ENCODE measurements at regions not wholly inside any gene's neighbourhood (a gene's known extent, or its start where the extent isn't known, plus 50 kb on each side); places are given as distances from the start of the nearest gene placed in this dataset.

DNA sequence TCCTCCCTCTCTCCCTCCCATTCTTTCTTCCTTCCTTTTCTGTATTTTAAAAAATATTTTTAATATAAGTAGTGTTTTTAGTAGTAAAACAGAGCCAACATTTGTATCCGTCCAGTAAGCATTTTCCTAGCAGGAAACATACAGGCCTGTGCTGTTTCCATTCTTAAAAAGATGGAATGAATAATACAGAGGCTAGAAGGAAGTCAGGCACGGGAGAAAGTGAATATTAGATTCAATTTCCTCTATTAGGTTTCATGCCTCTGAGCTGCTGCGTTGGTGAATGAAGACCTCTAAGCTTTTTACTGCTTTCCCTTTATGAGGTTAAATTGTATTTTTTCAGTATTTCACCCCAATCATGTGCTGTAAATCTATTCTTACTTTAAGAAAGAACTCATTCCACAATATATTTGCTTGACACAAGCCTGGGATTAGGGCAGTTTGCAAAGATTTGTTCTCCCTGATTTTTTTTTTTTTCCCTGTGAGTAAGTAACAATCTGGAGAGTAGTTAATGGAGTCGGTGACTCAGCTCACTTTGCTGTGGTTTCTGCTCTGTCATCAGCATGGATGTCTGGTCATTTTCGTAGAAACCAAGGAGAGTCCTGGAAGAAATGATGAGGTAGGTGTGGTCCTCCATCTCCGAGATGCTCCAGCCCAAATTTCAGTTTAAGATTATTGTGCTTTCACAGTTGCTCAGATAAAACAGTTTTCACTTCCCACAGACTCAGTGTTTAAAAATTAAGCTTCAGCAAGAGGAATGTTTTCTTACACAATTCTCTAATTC lies 76.1 kb upstream of the PITRM1 start:
- DNase-seq = no peak

DNA sequence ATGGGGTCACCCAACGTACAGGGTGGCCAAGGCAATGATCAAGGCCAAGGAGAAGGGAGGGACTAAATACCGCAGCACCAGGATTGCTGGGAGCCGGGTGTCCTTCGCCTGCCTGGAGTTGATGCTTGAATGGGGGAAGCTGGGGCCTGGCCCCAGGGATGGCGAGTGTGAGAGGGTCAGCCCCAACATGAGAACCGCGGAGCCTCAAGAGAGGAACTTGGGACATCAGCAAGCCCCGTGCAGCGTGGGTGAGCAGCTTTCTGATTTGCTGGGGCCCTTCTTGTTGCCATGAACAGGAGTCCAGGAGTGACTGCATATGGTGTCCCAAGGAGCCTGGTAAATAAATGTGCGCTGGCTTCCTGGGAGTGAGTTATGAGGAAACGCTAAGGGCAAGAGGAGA lies 72.8 kb upstream of the PITRM1 start:
- no peak for DNase-seq

GRCh38 chr10:3241967-3242650 lies 69.5 kb upstream of the PITRM1 start:
- DNase-seq = no peak

DNA sequence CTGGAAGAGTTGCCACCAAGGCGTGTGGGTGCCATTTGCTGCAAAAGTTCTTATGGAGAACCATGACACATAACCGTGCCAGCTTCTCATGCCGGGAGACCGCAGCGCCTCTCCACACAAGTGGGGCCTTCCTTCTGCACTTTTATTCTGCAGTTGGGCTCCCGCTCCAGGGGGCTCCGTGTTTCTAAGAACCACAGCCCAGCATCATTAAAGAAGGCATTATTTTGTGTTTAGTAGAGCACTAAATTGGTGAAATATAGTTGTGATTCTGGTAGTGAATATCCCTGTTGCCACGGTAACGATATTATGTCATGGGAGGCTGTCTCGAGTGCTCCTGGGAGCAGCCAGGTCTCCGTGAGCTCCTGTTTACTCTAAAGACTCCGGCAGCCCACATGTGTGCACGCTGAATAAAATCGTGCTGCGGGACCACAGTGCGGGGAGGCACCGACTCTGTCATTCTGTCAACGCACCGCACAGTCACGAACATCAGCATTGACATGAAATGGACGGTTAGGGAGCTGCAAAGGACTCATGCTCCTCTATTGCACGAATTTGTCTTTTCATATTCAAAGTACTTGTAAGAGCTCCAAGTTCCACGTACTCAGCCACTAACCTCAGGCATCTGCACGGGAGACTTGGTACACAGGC lies 68.8 kb upstream of the PITRM1 start:
- DNase-seq = no peak

DNA sequence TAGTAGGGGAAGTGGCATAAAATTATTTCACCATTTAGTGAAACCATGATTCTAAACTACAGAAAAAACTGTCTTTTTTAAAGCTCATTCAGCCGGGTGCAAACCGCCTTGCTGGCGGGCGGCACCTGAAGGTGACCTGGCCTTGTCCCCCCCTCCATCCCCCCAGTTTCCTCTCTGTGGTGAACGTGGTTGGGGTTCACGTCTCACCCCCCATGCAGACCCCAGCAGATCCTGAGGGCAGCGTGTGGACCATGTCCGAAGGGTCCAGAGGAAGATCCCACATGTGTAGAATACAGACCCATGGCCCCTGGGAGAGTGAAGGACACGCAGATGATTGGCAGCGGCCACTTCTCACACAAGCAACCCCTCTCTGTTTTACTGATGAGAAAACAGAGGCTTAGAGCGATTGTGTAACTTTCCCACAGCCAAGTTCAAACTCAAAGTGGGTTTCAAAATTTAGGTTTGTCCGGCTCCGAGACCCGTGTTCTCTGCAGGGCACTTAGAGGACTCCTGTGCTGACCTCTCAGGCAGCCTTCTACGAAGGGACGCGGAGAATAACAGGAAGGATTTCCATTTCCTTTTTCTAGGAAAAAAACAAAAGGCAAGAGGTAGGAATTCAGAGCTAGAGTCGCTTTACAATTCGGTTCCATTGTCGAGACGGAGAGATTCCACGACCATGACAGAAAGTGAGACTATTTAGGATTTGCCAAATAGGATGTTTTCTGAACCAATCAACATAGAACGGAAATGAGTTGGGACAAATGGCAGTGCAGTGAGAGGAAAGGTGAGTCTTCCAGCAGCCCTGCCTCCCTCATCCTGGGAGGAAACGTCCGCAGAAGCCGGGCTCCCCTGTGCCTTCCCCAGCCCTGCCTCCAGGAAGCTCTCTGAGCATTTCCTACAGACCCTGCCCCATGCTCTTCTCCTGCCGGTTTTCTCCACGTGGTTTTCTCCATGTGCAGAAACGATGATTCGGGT lies 67.6 kb upstream of the PITRM1 start:
- DNase-seq = no peak

DNA sequence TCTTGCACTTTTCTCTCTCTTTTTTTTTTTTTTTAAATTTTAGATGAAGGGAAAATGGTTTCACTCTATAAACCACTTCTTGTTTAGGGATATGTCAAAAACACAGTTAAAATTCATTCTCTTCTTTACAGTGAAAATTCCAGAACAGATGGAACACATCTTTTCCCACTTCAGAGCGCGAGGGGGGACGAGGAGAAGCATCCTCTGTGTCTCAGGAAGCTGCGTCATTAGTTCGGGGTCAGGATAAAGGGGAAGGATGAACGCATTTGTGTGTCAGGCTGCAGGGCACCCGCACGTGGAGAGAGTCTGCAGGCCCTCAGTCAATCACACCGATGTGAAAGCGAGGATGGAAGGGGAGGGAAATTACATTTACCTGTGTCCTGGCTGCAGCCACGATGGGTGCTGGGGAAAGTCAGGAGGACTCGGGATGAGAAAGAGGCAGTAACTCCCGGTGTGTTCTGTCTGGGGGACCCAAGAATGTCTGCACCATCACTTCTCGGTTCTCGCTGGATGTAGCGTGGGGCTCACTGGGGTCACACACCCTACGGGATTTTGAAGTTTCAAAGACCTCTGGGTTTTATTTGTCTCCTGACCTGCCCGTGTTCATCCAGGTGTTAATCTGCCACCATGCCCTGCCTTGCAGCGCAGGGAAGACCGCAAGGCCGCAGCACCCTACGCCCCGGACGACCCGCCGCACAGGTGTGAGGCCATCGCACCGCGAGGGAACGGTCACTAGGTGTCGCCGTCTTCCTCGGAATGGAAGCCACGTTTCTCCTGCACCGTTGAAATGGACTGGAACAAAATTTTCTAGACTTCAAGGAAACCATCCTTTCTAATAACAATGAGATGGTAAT lies 66.7 kb upstream of the PITRM1 start:
- DNase-seq = peak; percentile 72

GRCh38 chr10:3238115-3238871 lies 65.7 kb upstream of the PITRM1 start:
- no peak for DNase-seq

GRCh38 chr10:3237530-3237929 lies 64.9 kb upstream of the PITRM1 start:
- no peak for DNase-seq

- DNase-seq = no peak
Observed at GRCh38 chr10:3236644-3237404, 64.2 kb upstream of the PITRM1 start.

- DNase-seq = no peak
Observed at GRCh38 chr10:3235996-3236510, 63.5 kb upstream of the PITRM1 start.

GRCh38 chr10:3235395-3235794 lies 62.8 kb upstream of the PITRM1 start:
- no peak for DNase-seq

DNA sequence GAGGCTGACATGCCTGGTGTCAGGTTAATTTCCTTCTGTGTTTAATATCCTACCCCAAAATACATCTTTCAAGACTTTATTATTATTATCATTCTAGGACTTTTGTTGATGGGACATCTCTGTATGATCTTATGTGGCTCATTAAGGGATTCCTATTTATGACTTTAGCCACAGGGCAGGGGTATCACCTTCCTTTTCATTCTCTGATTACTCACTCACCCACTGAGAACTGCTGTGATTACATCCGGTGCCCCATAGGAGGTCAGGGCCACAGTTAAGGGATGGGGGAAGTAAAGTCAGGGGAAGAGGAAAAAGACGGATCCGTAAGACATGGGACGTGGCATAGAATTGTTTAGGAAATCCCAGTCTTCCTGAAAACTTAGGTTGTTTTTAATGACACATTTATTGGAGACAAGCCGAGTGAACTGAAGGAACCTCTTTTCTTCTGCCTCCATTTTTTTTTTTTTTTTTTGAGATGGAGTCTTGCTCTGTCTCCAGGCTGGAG lies 61.0 kb upstream of the PITRM1 start:
- DNase-seq = no peak

GRCh38 chr10:3231951-3232730 lies 59.6 kb upstream of the PITRM1 start:
- DNase-seq = no peak

DNA sequence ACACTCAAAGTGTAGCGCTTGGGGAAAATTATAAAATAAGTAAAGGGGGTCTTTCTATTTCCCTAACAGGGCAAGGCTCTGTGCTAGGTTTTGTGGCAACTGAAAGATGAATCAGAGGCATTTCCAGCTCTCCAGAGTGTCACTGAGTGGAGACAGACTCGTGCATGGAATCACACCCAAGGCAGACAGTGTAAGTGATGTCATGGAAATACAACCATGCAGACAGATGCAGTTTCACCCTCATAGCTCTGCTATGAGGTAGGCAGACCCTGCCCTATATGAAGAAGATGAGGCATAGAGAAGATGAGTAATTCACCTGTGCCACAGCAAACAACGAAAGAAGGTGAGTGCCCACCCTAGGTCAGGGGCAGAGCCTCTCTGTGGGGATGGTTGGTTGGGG lies 57.2 kb upstream of the PITRM1 start:
- no peak for DNase-seq

DNA sequence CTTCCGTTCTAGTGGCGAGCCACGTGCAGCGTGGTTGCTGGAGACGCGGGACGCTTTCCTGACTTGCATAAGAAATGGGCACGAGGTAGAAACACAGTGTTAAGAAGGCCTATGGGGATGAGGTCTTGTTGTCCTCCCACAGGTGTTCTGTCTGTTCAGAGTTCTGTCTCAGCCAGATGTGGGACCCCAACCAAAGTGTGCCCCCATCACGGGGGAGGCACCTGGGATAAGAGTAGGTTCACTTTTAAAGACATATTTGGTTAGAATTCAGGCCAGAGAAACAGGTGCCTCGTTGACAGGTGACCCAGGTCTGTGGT lies 56.0 kb upstream of the PITRM1 start:
- no peak for DNase-seq

DNA sequence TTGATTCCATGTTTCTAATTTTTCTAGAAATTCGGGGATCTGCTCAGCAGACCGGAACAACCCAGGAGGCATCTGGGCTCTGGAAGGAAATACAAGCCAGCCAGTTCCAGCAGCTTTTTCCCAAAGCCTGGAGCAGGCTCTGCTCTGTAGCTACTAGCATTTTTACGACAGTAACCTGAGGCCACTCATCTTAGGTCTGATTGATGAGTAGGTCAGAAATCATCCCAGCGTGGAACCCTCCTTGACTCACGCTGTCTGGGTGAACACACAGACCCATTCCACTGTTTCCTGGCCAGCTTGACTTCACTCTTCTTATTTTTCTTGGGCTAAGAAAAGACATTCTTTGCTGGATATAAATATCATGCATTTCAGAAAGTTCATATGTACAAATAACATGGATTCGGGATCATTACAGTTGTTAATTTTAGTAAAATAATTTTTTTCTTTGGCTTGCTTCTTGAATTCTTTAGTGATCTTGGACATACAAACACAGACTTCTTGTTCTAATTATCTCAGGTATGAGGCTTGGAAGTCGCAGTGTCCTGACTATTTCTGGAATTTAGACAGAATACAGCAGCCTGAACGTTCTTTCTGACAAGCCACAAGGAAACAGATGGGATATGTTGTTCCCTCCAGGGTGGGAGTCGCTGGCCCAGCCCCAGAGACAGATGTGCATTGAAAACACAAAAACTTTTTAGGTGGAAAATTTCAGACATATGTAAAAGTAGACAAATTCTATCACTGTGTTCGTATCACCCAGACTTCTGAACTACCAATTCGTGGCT lies 54.6 kb upstream of the PITRM1 start:
- DNase-seq = no peak

DNA sequence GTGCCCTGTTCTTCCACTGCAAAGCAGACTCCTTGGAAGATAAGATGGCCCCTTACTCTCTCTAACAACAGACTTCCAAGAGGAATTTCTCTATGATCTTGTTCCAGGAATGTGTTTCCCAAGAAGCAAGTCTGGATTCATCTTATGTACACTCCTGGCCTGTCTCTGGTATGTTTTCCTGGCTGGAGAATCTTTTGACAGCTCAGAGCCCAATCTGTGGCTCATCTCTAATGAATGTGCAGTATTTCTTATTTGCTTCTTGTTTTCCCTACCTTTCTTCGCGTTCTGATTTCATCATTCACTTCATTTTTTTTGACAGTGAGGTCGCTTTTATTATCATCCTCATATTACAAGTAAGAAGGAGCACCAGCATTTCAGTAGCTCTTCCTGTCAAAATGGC lies 53.0 kb upstream of the PITRM1 start:
- DNase-seq = no peak

- no peak for DNase-seq
Observed at GRCh38 chr10:3224241-3224640, 51.7 kb upstream of the PITRM1 start.

Measured in CD4-positive, alpha-beta T cell treated with Interleukin-10 for 1 hour (primary cell).